Ramos (cell line): ENCODE measurements at regions not wholly inside any gene's neighbourhood (a gene's known extent, or its start where the extent isn't known, plus 50 kb on each side); places are given as distances from the start of the nearest gene placed in this dataset.
"Not testable (repeated sequence)": the region's sequence is repeated elsewhere in the genome, so short reads cannot be mapped to it uniquely, and the experiment has no call there.

Source experiments
- in situ Hi-C: fragments of 300-500 bp; cut with MboI; formaldehyde crosslinking; loops from one replicate; pipeline ENCODE4 v1.14.3; 2022; ENCODE audit warnings: low sequenced_read_pairs; ENCODE audit not compliant: unreplicated experiment

GRCh38 chrX:39774774-39775328 lies 322.9 kb downstream of the BCOR start:
- in situ Hi-C loops, result no loop called here

- in situ Hi-C loops, result no loop called here
Measured at GRCh38 chrX:39777623-39778025, 320.1 kb downstream of the BCOR start.

- in situ Hi-C loops, result no loop called here
Measured at GRCh38 chrX:39779952-39780783, 317.6 kb downstream of the BCOR start.

GRCh38 chrX:39782276-39782675 lies 315.5 kb downstream of the BCOR start:
- in situ Hi-C loops, result no loop called here

GRCh38 chrX:39787999-39788398 lies 309.8 kb downstream of the BCOR start:
- in situ Hi-C loops, result no loop called here

- in situ Hi-C loops, result no loop called here
Measured at GRCh38 chrX:39788521-39788920, 309.2 kb downstream of the BCOR start.

GRCh38 chrX:39791691-39792090 lies 306.1 kb downstream of the BCOR start:
- in situ Hi-C loops, result no loop called here

- in situ Hi-C loops, result no loop called here
Measured at GRCh38 chrX:39795605-39796004, 302.2 kb downstream of the BCOR start.

- in situ Hi-C loops, result no loop called here
Measured at GRCh38 chrX:39796856-39797255, 300.9 kb downstream of the BCOR start.

GRCh38 chrX:39798488-39798887 lies 299.3 kb downstream of the BCOR start:
- in situ Hi-C loops, result not testable (repeated sequence)

GRCh38 chrX:39802354-39802753 lies 295.4 kb downstream of the BCOR start:
- in situ Hi-C loops, result loop anchor here (25.0 kb wide), 1 partner anchor 360 kb away; no protein-coding TSS in a partner anchor

GRCh38 chrX:39802908-39803307 lies 294.9 kb downstream of the BCOR start:
- in situ Hi-C loops, result loop anchor here (25.0 kb wide), 1 partner anchor 359 kb away; no protein-coding TSS in a partner anchor

- in situ Hi-C loops, result loop anchor here (25.0 kb wide), 1 partner anchor 357 kb away; no protein-coding TSS in a partner anchor
Measured at GRCh38 chrX:39805022-39805421, 292.7 kb downstream of the BCOR start.

- in situ Hi-C loops, result loop anchor here (25.0 kb wide), 1 partner anchor 356 kb away; no protein-coding TSS in a partner anchor
Measured at GRCh38 chrX:39805825-39806224, 291.9 kb downstream of the BCOR start.

GRCh38 chrX:39808471-39808917 lies 289.3 kb downstream of the BCOR start:
- in situ Hi-C loops, result loop anchor here (25.0 kb wide), 1 partner anchor 354 kb away; no protein-coding TSS in a partner anchor

GRCh38 chrX:39809331-39809730 lies 288.4 kb downstream of the BCOR start:
- in situ Hi-C loops, result loop anchor here (25.0 kb wide), 1 partner anchor 353 kb away; no protein-coding TSS in a partner anchor

- in situ Hi-C loops, result loop anchor here (25.0 kb wide), 1 partner anchor 351 kb away; no protein-coding TSS in a partner anchor
Measured at GRCh38 chrX:39810901-39811300, 286.9 kb downstream of the BCOR start.

- in situ Hi-C loops, result loop anchor here (25.0 kb wide), 1 partner anchor 351 kb away; no protein-coding TSS in a partner anchor
Measured at GRCh38 chrX:39811376-39811775, 286.4 kb downstream of the BCOR start.

- in situ Hi-C loops, result loop anchor here (25.0 kb wide), 1 partner anchor 349 kb away; no protein-coding TSS in a partner anchor
Measured at GRCh38 chrX:39813631-39814277, 284.0 kb downstream of the BCOR start.

GRCh38 chrX:39814391-39814790 lies 283.4 kb downstream of the BCOR start:
- in situ Hi-C loops, result loop anchor here (25.0 kb wide), 1 partner anchor 348 kb away; no protein-coding TSS in a partner anchor
